ENCODE measurements at regions not wholly inside any gene's neighbourhood (a gene's known extent, or its start where the extent isn't known, plus 50 kb on each side); places are given as distances from the start of the nearest gene placed in this dataset.

DNA sequence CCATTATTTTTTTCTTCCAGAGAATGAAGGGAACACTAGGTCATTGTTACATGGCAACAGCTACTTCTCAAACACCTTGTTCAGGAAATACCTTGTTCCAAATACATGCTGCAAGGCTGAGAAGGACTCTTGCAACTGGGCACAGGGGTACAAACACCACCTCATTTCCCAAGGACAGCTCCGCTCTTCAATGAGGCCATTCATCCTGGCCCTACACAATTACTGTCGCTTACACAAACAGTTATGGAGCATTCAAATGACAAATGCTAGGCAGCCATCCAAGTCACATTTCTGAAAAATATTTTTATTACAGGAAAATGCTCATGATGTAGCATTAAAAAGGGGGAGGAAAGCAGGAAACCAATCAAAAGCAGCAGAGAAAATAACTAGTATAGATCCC is 611.9 kb downstream of the DHX35 start:
- Mint-ChIP-seq H3K4me1 (ENCODE audit: low read depth, unreplicated experiment) (no peaks in the 10 kb centered on the region), H3K4me3 (ENCODE audit: unreplicated experiment) (no peak overlapping the region)
- TF ChIP-seq, protein P1, sequence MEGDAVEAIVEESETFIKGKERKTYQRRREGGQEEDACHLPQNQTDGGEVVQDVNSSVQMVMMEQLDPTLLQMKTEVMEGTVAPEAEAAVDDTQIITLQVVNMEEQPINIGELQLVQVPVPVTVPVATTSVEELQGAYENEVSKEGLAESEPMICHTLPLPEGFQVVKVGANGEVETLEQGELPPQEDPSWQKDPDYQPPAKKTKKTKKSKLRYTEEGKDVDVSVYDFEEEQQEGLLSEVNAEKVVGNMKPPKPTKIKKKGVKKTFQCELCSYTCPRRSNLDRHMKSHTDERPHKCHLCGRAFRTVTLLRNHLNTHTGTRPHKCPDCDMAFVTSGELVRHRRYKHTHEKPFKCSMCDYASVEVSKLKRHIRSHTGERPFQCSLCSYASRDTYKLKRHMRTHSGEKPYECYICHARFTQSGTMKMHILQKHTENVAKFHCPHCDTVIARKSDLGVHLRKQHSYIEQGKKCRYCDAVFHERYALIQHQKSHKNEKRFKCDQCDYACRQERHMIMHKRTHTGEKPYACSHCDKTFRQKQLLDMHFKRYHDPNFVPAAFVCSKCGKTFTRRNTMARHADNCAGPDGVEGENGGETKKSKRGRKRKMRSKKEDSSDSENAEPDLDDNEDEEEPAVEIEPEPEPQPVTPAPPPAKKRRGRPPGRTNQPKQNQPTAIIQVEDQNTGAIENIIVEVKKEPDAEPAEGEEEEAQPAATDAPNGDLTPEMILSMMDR (IDR thresholded peaks at IDR 0.05; ENCODE audit: partially characterized antibody, unreplicated experiment) = no peak

DNA sequence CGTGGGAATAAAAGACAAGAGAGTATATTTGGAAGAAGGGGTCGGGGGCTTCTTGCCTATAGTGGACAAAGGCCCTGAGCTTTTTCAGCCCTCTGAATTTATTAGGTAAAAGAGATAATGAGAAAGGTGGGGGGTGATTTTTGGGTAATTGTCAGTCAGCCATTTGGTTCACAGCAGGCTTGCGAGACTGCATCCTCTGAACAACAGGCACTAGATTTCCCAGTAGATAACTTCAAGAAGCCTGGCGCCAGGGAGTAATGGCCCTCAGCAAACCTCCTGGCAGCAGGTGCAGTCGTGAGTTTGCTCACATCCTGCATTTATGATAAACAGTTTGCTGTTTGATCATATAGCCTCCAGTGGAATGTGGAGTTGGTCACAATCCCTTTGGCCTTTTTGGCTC is 609.0 kb downstream of the DHX35 start:
- TF ChIP-seq, protein P1 (IDR thresholded peaks at IDR 0.05; ENCODE audit: partially characterized antibody, unreplicated experiment) = no peak
- Mint-ChIP-seq H3K9me3 (ENCODE audit: unreplicated experiment) (no peaks in the 10 kb centered on the region), H3K27ac (ENCODE audit: unreplicated experiment) (no peak overlapping the region), H3K4me3 (ENCODE audit: unreplicated experiment) (no peak overlapping the region), H3K36me3 (ENCODE audit: unreplicated experiment) (no peaks in the 10 kb centered on the region), H3K27me3 (ENCODE audit: unreplicated experiment) (no peaks in the 10 kb centered on the region), H3K4me1 (ENCODE audit: low read depth, unreplicated experiment) (peaks cover 3% of the 10 kb centered on the region)
- DNase-seq = no peak

More for the DNA sequence above, 611.9 kb downstream of the DHX35 start:
- Mint-ChIP-seq H3K27me3 (ENCODE audit: unreplicated experiment) (no peaks in the 10 kb centered on the region), H3K36me3 (ENCODE audit: unreplicated experiment) (no peaks in the 10 kb centered on the region), H3K9me3 (ENCODE audit: unreplicated experiment) (no peaks in the 10 kb centered on the region), H3K27ac (ENCODE audit: unreplicated experiment) (no peak overlapping the region)
- DNase-seq = no peak

DNA sequence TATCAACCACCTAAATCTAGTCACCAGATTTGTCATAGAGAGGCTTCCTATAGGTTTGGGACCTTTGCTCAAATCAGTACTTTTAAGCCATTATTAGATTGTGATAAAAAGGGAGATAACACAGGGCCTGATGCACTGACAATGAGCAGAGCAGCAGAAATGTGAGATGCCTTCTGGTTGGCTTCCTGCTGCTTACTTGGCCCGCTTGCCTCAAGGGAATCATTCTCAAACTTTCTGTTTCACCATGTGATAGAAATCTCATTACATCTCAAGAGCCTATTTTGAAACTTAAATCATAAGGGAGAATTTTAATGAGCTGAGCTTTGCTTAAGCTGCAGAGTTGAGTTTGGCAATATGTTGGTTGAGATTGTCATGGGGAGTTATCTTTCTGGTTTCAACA is 606.0 kb downstream of the DHX35 start:
- TF ChIP-seq, protein P1 (IDR thresholded peaks at IDR 0.05; ENCODE audit: partially characterized antibody, unreplicated experiment) = no peak
- Mint-ChIP-seq H3K27me3 (ENCODE audit: unreplicated experiment) (no peaks in the 10 kb centered on the region), H3K9me3 (ENCODE audit: unreplicated experiment) (no peaks in the 10 kb centered on the region), H3K4me3 (ENCODE audit: unreplicated experiment) (no peak overlapping the region), H3K36me3 (ENCODE audit: unreplicated experiment) (no peaks in the 10 kb centered on the region), H3K27ac (ENCODE audit: unreplicated experiment) (no peak overlapping the region), H3K4me1 (ENCODE audit: low read depth, unreplicated experiment) (peaks cover 3% of the 10 kb centered on the region)
- no peak for DNase-seq

DNA sequence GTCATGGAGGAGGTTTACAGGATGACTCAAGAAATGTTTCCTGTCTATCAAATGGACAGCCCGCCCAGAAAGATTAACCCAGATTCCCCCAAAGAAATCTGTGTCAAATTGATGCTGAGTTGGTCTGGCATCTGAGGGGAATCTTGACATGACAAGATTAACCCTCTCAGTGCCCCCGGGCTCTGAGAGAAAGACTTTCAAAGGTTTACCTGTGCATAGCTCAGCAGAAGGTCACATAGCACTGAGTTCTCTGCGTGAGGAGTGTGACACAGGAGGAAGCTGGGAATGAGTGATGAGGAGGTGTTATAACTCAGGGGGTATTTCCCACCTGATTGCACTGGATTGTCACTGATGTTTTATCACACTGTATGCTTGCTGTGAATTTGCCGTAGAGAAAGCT is 601.2 kb downstream of the DHX35 start:
- Mint-ChIP-seq H3K9me3 (ENCODE audit: unreplicated experiment) (no peaks in the 10 kb centered on the region), H3K27me3 (ENCODE audit: unreplicated experiment) (no peaks in the 10 kb centered on the region), H3K4me3 (ENCODE audit: unreplicated experiment) (no peak overlapping the region), H3K4me1 (ENCODE audit: low read depth, unreplicated experiment) (peaks cover 3% of the 10 kb centered on the region), H3K27ac (ENCODE audit: unreplicated experiment) (no peak overlapping the region), H3K36me3 (ENCODE audit: unreplicated experiment) (no peaks in the 10 kb centered on the region)
- TF ChIP-seq, protein P1 (IDR thresholded peaks at IDR 0.05; ENCODE audit: partially characterized antibody, unreplicated experiment) = no peak
- no peak for DNase-seq

DNA sequence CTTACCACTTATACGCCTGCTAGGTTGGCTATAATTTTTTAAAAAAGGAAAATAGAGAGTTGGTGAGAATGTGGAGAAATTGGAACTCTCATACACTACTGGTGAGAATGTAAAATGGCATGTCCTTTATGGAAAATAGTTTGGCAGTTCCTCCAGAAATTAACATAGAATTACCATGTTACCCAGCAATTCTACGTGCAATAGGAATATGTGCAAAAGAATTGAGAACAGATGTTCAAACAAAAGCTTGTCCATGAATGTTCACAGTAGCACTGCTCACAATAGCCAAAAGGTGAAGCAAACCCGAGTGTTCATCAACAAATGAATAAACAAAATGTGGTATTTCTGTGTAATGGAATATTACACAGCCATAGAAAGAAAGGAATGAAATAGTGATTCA is 592.2 kb downstream of the DHX35 start:
- TF ChIP-seq, protein P1 (IDR thresholded peaks at IDR 0.05; ENCODE audit: partially characterized antibody, unreplicated experiment) = no peak
- peaks cover 4% of the 10 kb centered on the region for H3K4me1 Mint-ChIP-seq (ENCODE audit: low read depth, unreplicated experiment)
- H3K9me3 Mint-ChIP-seq (ENCODE audit: unreplicated experiment) = peaks cover 2% of the 10 kb centered on the region
- H3K27me3 Mint-ChIP-seq (ENCODE audit: unreplicated experiment) = peaks cover 4% of the 10 kb centered on the region
- no peak for DNase-seq
- no peaks in the 10 kb centered on the region for H3K36me3 Mint-ChIP-seq (ENCODE audit: unreplicated experiment)
- no peak overlapping the region for H3K4me3 Mint-ChIP-seq (ENCODE audit: unreplicated experiment)
- no peak overlapping the region for H3K27ac Mint-ChIP-seq (ENCODE audit: unreplicated experiment)

All from glutamatergic neuron (in vitro differentiated cells).